HCEC 1CT (cell line): ENCODE measurements at regions not wholly inside any gene's neighbourhood (a gene's known extent, or its start where the extent isn't known, plus 50 kb on each side); places are given as distances from the start of the nearest gene placed in this dataset.

Source experiments
- DNase-seq: peaks from one replicate; pipeline ENCODE4 v3.0.0-alpha.2; 2017

- no peak for DNase-seq
Measured at GRCh38 chr4:144580430-144580829, 65.5 kb upstream of the HHIP start.

- DNase-seq: no peak
Measured at GRCh38 chr4:144582105-144582850, 63.7 kb upstream of the HHIP start.

GRCh38 chr4:144582975-144583374 is 63.0 kb upstream of the HHIP start:
- no peak for DNase-seq

- DNase-seq: no peak
Measured at GRCh38 chr4:144583658-144584057, 62.3 kb upstream of the HHIP start.

- no peak for DNase-seq
Measured at GRCh38 chr4:144584428-144584827, 61.5 kb upstream of the HHIP start.

GRCh38 chr4:144589512-144589911 is 56.4 kb upstream of the HHIP start:
- DNase-seq: no peak

- DNase-seq: no peak
Measured at GRCh38 chr4:144590020-144590419, 55.9 kb upstream of the HHIP start.

GRCh38 chr4:144591401-144591800 is 54.6 kb upstream of the HHIP start:
- peak; percentile 37 for DNase-seq

GRCh38 chr4:144592264-144592663 is 53.7 kb upstream of the HHIP start:
- no peak for DNase-seq

GRCh38 chr4:144594471-144594986 is 51.4 kb upstream of the HHIP start:
- DNase-seq: no peak

- DNase-seq: no peak
Measured at GRCh38 chr4:144595681-144596080, 50.3 kb upstream of the HHIP start.
